Parathyroid adenoma (tissue), 2 donors: ENCODE measurements at regions not wholly inside any gene's neighbourhood (a gene's known extent, or its start where the extent isn't known, plus 50 kb on each side); places are given as distances from the start of the nearest gene placed in this dataset.

Experiments
- H2AFZ ChIP-seq: fragments of 300-600 bp; sonication (generic); one replicate; pipeline ENCODE4 v1.7.0; 2017; ENCODE audit warnings: antibody characterized with exemption, mild to moderate bottlenecking
- H3K27ac ChIP-seq: fragments of 300-600 bp; sonication (generic); one replicate; pipeline ENCODE4 v1.7.0; 2017
- H3K27me3 ChIP-seq: fragments of 300-600 bp; sonication (generic); one replicate; pipeline ENCODE4 v1.7.0; 2017; ENCODE audit warnings: low read length; ENCODE audit not compliant: control insufficient read depth, insufficient read depth
- H3K36me3 ChIP-seq: fragments of 300-600 bp; sonication (generic); one replicate; pipeline ENCODE4 v1.7.0; 2017; ENCODE audit warnings: low read length; ENCODE audit not compliant: control insufficient read depth, insufficient read depth
- H3K4me1 ChIP-seq: fragments of 300-600 bp; sonication (generic); one replicate; pipeline ENCODE4 v1.7.0; 2017; ENCODE audit warnings: control low read depth
- H3K4me2 ChIP-seq: fragments of 300-600 bp; sonication (generic); one replicate; pipeline ENCODE4 v1.7.0; 2017; ENCODE audit warnings: low read length
- H3K4me3 ChIP-seq: fragments of 300-600 bp; sonication (generic); one replicate; pipeline ENCODE4 v1.7.0; 2017; ENCODE audit warnings: low read depth, low read length
- H3K79me2 ChIP-seq: fragments of 300-600 bp; sonication (generic); one replicate; pipeline ENCODE4 v1.7.0; 2017; ENCODE audit warnings: control low read depth
- H3K9ac ChIP-seq: fragments of 300-600 bp; sonication (generic); one replicate; pipeline ENCODE4 v1.7.0; 2017; ENCODE audit warnings: mild to moderate bottlenecking
- H3K9me3 ChIP-seq: fragments of 300-600 bp; sonication (generic); one replicate; pipeline ENCODE4 v1.7.0; 2017; ENCODE audit warnings: low read length; ENCODE audit not compliant: control insufficient read depth
- TF ChIP-seq, protein P1 (sequence below): fragments of 300-600 bp; sonication (generic); IDR thresholded peaks from one replicate; pipeline ENCODE4 v1.7.0; 2017; ENCODE audit warnings: antibody characterized with exemption, mild to moderate bottlenecking
- donor health status: primary hyperparathyroidism.

DNA sequence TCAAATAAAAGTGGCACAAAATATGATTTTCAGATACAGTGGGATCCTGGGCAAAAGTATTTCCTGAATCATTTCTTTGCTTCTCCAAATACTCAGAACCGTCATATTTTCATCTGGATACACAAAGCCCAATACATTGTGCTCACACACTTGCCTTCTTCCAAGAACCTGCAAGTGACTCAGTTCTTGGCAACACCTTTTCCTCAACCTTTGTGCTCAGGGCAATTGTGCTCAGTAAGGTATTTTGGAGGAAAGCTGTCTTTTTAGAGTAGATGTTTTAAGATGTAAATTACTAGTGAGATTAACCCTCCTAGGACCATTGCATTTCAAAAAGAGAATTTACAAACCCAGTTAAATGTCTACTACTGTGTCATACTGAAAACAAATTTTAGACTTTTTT, 233.5 kb downstream of the EFNB2 start:
- Histone ChIP-seq H3K4me2 (no peak overlapping the region), H3K36me3 (no peaks in the 10 kb centered on the region), H3K79me2 (no peaks in the 10 kb centered on the region), H3K4me1 (no peaks in the 10 kb centered on the region), H3K27me3 (no peaks in the 10 kb centered on the region), H3K9me3 (no peaks in the 10 kb centered on the region), H2AFZ (no peak overlapping the region), H3K9ac (no peak overlapping the region), H3K4me3 (no peak overlapping the region), H3K27ac (no peak overlapping the region)
- TF ChIP-seq, protein P1, sequence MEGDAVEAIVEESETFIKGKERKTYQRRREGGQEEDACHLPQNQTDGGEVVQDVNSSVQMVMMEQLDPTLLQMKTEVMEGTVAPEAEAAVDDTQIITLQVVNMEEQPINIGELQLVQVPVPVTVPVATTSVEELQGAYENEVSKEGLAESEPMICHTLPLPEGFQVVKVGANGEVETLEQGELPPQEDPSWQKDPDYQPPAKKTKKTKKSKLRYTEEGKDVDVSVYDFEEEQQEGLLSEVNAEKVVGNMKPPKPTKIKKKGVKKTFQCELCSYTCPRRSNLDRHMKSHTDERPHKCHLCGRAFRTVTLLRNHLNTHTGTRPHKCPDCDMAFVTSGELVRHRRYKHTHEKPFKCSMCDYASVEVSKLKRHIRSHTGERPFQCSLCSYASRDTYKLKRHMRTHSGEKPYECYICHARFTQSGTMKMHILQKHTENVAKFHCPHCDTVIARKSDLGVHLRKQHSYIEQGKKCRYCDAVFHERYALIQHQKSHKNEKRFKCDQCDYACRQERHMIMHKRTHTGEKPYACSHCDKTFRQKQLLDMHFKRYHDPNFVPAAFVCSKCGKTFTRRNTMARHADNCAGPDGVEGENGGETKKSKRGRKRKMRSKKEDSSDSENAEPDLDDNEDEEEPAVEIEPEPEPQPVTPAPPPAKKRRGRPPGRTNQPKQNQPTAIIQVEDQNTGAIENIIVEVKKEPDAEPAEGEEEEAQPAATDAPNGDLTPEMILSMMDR, result no peak

DNA sequence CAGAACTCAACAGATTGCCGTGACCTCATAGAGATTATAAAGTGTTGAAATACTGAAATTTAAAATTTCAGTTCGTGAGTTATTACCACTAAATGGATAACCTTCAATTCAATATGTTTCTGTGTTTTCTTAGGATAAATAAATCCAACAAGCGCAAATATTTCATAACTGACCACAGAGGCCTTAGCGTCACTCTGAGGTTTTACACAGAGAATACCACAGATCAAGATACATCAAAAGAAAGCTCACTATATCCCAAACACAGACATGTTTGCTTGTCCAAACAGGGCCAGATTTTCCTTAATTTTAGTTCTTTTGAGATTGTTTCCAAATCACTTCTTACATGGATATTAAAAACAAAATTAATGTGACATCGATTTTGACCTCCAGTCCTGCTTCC, 235.8 kb downstream of the EFNB2 start:
- Histone ChIP-seq H3K4me2 (no peak overlapping the region), H3K36me3 (no peaks in the 10 kb centered on the region), H3K9ac (no peak overlapping the region), H3K27ac (no peak overlapping the region), H2AFZ (no peak overlapping the region), H3K4me3 (no peak overlapping the region), H3K27me3 (no peaks in the 10 kb centered on the region), H3K9me3 (no peaks in the 10 kb centered on the region), H3K4me1 (no peaks in the 10 kb centered on the region), H3K79me2 (no peaks in the 10 kb centered on the region)
- TF ChIP-seq, protein P1, result no peak

DNA sequence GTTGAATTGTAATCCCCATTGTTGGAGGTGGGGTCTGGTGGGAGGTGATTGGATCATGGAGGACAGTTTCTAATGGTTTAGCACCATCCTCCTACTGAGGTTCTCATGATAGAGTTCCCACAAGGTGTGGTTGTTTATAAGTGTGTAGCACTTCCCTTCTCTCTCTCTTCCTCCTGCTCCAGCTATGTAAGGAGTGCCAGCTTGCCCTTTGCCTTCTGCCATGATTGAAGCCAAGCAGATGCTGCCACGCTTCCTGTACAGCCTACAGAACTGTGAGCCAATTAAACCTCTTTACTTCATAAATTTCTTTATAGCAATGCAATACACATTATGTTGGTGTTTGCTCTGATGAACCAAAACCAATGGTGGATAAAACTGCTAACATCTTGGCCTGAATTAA, 238.2 kb downstream of the EFNB2 start:
- Histone ChIP-seq H3K79me2 (no peaks in the 10 kb centered on the region), H3K9ac (no peak overlapping the region), H2AFZ (no peak overlapping the region), H3K27ac (no peak overlapping the region), H3K27me3 (no peaks in the 10 kb centered on the region), H3K9me3 (no peaks in the 10 kb centered on the region), H3K4me1 (no peaks in the 10 kb centered on the region), H3K4me3 (no peak overlapping the region), H3K36me3 (no peaks in the 10 kb centered on the region), H3K4me2 (no peak overlapping the region)
- TF ChIP-seq, protein P1, result no peak

DNA sequence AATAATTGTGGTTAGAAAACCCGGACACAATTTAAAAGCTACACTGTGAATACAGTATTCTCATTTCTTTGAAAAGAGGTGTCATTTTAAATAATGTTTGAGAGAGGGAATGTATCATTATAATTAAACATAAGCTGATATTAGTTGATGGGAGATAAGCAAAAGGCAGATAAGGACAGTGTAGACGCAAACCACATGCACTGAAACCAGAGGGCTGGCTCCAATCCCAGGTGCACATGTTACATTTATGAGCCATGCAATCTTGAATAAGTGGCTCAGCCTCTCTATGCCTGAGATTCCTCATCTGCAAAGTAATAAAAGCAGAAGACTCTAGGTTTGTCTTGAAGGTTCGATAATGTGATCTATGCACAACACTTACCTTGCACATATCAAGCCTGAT, 238.7 kb downstream of the EFNB2 start:
- Histone ChIP-seq H2AFZ (no peak overlapping the region), H3K4me1 (no peaks in the 10 kb centered on the region), H3K27me3 (no peaks in the 10 kb centered on the region), H3K36me3 (no peaks in the 10 kb centered on the region), H3K27ac (no peak overlapping the region), H3K9ac (no peak overlapping the region), H3K9me3 (no peaks in the 10 kb centered on the region), H3K4me2 (no peak overlapping the region), H3K79me2 (no peaks in the 10 kb centered on the region), H3K4me3 (no peak overlapping the region)
- TF ChIP-seq, protein P1, result no peak

DNA sequence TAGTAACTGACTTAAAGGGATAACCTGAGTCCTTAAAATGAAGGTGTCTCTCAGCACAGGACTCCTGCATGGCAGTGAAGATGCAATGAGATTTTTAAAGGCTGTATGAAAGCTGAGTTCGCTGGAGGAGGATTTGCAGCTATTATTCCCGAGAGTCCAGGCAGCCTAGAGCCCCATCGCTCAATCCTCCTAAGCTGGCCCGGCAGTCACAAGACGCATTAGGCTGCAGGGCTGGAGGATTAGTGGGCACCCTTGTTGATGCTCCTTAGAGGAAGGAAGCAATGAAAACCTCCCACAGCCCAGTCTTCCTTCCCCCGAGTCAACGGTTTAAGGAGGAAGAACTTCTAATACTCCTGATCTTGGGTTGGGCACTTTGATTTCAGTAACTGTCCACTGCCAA, 239.5 kb downstream of the EFNB2 start:
- H3K4me2 ChIP-seq, result no peak overlapping the region
- H3K27me3 ChIP-seq, result no peaks in the 10 kb centered on the region
- no peaks in the 10 kb centered on the region for H3K79me2 ChIP-seq
- H3K36me3 ChIP-seq, result no peaks in the 10 kb centered on the region
- no peak overlapping the region for H3K27ac ChIP-seq
- no peaks in the 10 kb centered on the region for H3K4me1 ChIP-seq
- H2AFZ ChIP-seq, result no peak overlapping the region
- H3K4me3 ChIP-seq, result no peak overlapping the region
- TF ChIP-seq, protein P1, result no peak
- H3K9ac ChIP-seq, result no peak overlapping the region
- H3K9me3 ChIP-seq, result no peaks in the 10 kb centered on the region
